Keratinocyte (primary cell): ENCODE measurements at regions not wholly inside any gene's neighbourhood (a gene's known extent, or its start where the extent isn't known, plus 50 kb on each side); places are given as distances from the start of the nearest gene placed in this dataset.

Source experiments
- CTCF ChIP-seq, 3 experiments: IDR thresholded peaks in 1 of 3; conservative IDR thresholded peaks in 1 of 3; optimal IDR thresholded peaks in 1 of 3; 2 replicates in 2 of 3; 3 replicates in 1 of 3; pipeline versions ENCODE3 to v1.5.1; 2011; ENCODE audit warnings: low read length in 3 of 3, mild to moderate bottlenecking in 3 of 3, moderate library complexity in 2 of 3, control low read depth in 1 of 3, inconsistent platforms in 1 of 3; ENCODE audit not compliant: insufficient read depth in 2 of 3; ENCODE audit errors: extremely low read depth in 1 of 3
- EZH2 ChIP-seq: IDR thresholded peaks from one replicate; pipeline ENCODE4 v1.6.1; 2012; ENCODE audit warnings: inconsistent platforms, mild to moderate bottlenecking, low read length, moderate library complexity

- TF ChIP-seq CTCF (optimal IDR thresholded peaks at IDR 0.05 in 1 of 3, IDR thresholded peaks at IDR 0.05 in 1 of 3, conservative IDR thresholded peaks at IDR 0.05 in 1 of 3; ENCODE audit: extremely low read depth in 1 of 3, insufficient read depth in 2 of 3, low read length in 3 of 3) (no peak), EZH2 (no peak)
These were observed 728.1 kb upstream of the PIK3C3 start for GRCh38 chr18:41226911-41227310.
